GM20000 (cell line): ENCODE measurements at regions not wholly inside any gene's neighbourhood (a gene's known extent, or its start where the extent isn't known, plus 50 kb on each side); places are given as distances from the start of the nearest gene placed in this dataset.
"Not testable (repeated sequence)": the region's sequence is repeated elsewhere in the genome, so short reads cannot be mapped to it uniquely, and the experiment has no call there.

Source experiments
- DNase-seq: peaks from one replicate; pipeline ENCODE4 v3.0.0; 2012; ENCODE audit warnings: low spot score
- CTCF ChIP-seq: IDR thresholded peaks from 2 replicates; pipeline ENCODE4 v1.5.1; 2012; ENCODE audit warnings: mild to moderate bottlenecking, control low read depth; ENCODE audit errors: extremely low read depth, missing control alignments

- TF ChIP-seq CTCF, result no peak
- no peak for DNase-seq
Observed at GRCh38 chr5:87139795-87140194, 127.9 kb upstream of the RASA1 start.

GRCh38 chr5:87141544-87141943, 126.1 kb upstream of the RASA1 start:
- no peak for DNase-seq
- TF ChIP-seq CTCF, result no peak

- DNase-seq, result not testable (repeated sequence)
Observed at GRCh38 chr5:87145853-87146252, 121.8 kb upstream of the RASA1 start.

- no peak for TF ChIP-seq CTCF
- no peak for DNase-seq
Observed at GRCh38 chr5:87147441-87147840, 120.2 kb upstream of the RASA1 start.

- no peak for DNase-seq
- no peak for TF ChIP-seq CTCF
Observed at GRCh38 chr5:87150630-87151029, 117.1 kb upstream of the RASA1 start.

GRCh38 chr5:87151547-87151946, 116.1 kb upstream of the RASA1 start:
- TF ChIP-seq CTCF, result no peak
- no peak for DNase-seq

- TF ChIP-seq CTCF, result no peak
Observed at GRCh38 chr5:87152886-87153285, 114.8 kb upstream of the RASA1 start.

GRCh38 chr5:87154191-87154590, 113.5 kb upstream of the RASA1 start:
- TF ChIP-seq CTCF, result no peak
- DNase-seq, result no peak

More at GRCh38 chr5:87152886-87153285, 114.8 kb upstream of the RASA1 start:
- no peak for DNase-seq
